SK-N-SH (cell line): ENCODE measurements at regions not wholly inside any gene's neighbourhood (a gene's known extent, or its start where the extent isn't known, plus 50 kb on each side); places are given as distances from the start of the nearest gene placed in this dataset.

Experiments
- CTCF ChIA-PET: fragments of 300-600, 350-600 bp; formaldehyde crosslinking; extraction: SDS; loops from one replicate; lab custom pipeline; 2021; lab: Yijun Ruan, JAX
- POLR2A ChIA-PET: fragments of 350-600 bp; sonication (Branson Sonifier 250); formaldehyde crosslinking; extraction: SDS; loops from one replicate; lab custom pipeline; 2020; ENCODE audit warnings: antibody characterized with exemption, inconsistent platforms; lab: Yijun Ruan, JAX
- DNase-seq: peaks from one replicate; pipeline ENCODE4 v3.0.0; 2012
- H2AFZ ChIP-seq: fragments of 200-600 bp; sonication (generic); 2 replicates; pipeline ENCODE4 v1.8.1; 2016; ENCODE audit warnings: antibody characterized with exemption, mild to moderate bottlenecking, low read depth
- H3F3A ChIP-seq: fragments of 200-600 bp; sonication (generic); replicated peaks from 2 replicates; pipeline ENCODE3; 2016; ENCODE audit warnings: antibody characterized with exemption, mild to moderate bottlenecking; ENCODE audit not compliant: insufficient read depth
- H3K27ac ChIP-seq, 2 experiments: fragments of 200-500 bp in 1 of 2; fragments of 200-600 bp in 1 of 2; sonication (Bioruptor generic) in 1 of 2; sonication (generic), shearing (Covaris generic) in 1 of 2; 2 replicates each; pipeline versions ENCODE4 v1.5.1 to v1.6.1; 2014 to 2016; ENCODE audit warnings: low read depth in 2 of 2, inconsistent platforms in 1 of 2, low read length in 1 of 2, mild to moderate bottlenecking in 1 of 2, mixed read lengths in 1 of 2
- H3K27me3 ChIP-seq: fragments of 200-600 bp; sonication (generic), shearing (Covaris generic); 2 replicates; pipeline ENCODE4 v1.6.1; 2016; ENCODE audit warnings: mixed run types; ENCODE audit not compliant: insufficient read depth
- H3K36me3 ChIP-seq, 2 experiments: fragments of 200-500 bp in 1 of 2; fragments of 200-600 bp in 1 of 2; sonication (Bioruptor generic) in 1 of 2; sonication (generic) in 1 of 2; replicated peaks in 1 of 2; 2 replicates each; pipeline versions ENCODE3 to v1.5.1; 2014 to 2016; ENCODE audit warnings: low read length in 1 of 2, mild to moderate bottlenecking in 1 of 2; ENCODE audit not compliant: insufficient read depth in 2 of 2, control insufficient read depth in 1 of 2
- H3K4me1 ChIP-seq, 2 experiments: fragments of 200-500 bp in 1 of 2; fragments of 200-600 bp in 1 of 2; sonication (Bioruptor generic) in 1 of 2; sonication (generic), shearing (Covaris generic) in 1 of 2; 2 replicates each; pipeline versions ENCODE4 v1.5.1 to v1.6.1; 2014 to 2016; ENCODE audit warnings: low read depth in 1 of 2, low read length in 1 of 2, mixed run types in 1 of 2; ENCODE audit not compliant: insufficient read depth in 2 of 2, control insufficient read depth in 1 of 2
- H3K4me2 ChIP-seq: fragments of 200-600 bp; sonication (generic), shearing (Covaris generic); 2 replicates; pipeline ENCODE4 v1.6.1; 2017; ENCODE audit warnings: mixed run types
- H3K4me3 ChIP-seq, 2 experiments: fragments of 200-500 bp in 1 of 2; fragments of 200-600 bp in 1 of 2; sonication (Bioruptor generic) in 1 of 2; sonication (generic), shearing (Covaris generic) in 1 of 2; 2 replicates each; pipeline versions ENCODE4 v1.5.1 to v1.8.1; 2014 to 2016; ENCODE audit warnings: low read depth in 2 of 2, inconsistent platforms in 1 of 2, low read length in 1 of 2, mild to moderate bottlenecking in 1 of 2, mixed read lengths in 1 of 2, moderate library complexity in 1 of 2
- H3K79me2 ChIP-seq: fragments of 200-600 bp; sonication (generic); 2 replicates; pipeline ENCODE4 v1.8.1; 2017; ENCODE audit warnings: mild to moderate bottlenecking; ENCODE audit not compliant: insufficient read depth
- H3K9ac ChIP-seq: fragments of 200-600 bp; sonication (generic); 2 replicates; pipeline ENCODE4 v1.6.1; 2017; ENCODE audit warnings: mixed run types
- H3K9me2 ChIP-seq: fragments of 200-600 bp; sonication (generic); 2 replicates; pipeline ENCODE4 v1.6.1; 2017; ENCODE audit warnings: mixed run types
- H3K9me3 ChIP-seq: fragments of 200-600 bp; sonication (generic); 2 replicates; pipeline ENCODE4 v1.6.1; 2017; ENCODE audit warnings: mixed run types, mild to moderate bottlenecking, moderate library complexity
- H4K20me1 ChIP-seq: fragments of 200-600 bp; sonication (generic); 2 replicates; pipeline ENCODE4 v1.6.1; 2017; ENCODE audit warnings: mild to moderate bottlenecking, mixed run types; ENCODE audit not compliant: insufficient read depth
- ELF1 ChIP-seq: IDR thresholded peaks from 2 replicates; pipeline ENCODE4 v1.4.0; 2012
- EZH2phosphoT487 ChIP-seq: fragments of 200-600 bp; sonication (generic); IDR thresholded peaks from 2 replicates; pipeline ENCODE4 v1.6.1; 2017; ENCODE audit warnings: low read depth, mixed run types, mild to moderate bottlenecking, antibody characterized with exemption, moderate library complexity, borderline replicate concordance
- FOXJ3 ChIP-seq: sonication (generic); formaldehyde crosslinking; IDR thresholded peaks from 2 replicates; pipeline ENCODE4 v1.5.1; 2020; ENCODE audit warnings: mild to moderate bottlenecking, missing genetic modification reagents
- FOXM1 ChIP-seq: IDR thresholded peaks from 2 replicates; pipeline ENCODE4 v1.4.0; 2012; ENCODE audit warnings: low read depth, mild to moderate bottlenecking
- GABPA ChIP-seq: IDR thresholded peaks from 2 replicates; pipeline ENCODE4 v1.4.0; 2012; ENCODE audit warnings: low read depth, mild to moderate bottlenecking
- MEF2A ChIP-seq: IDR thresholded peaks from 2 replicates; pipeline ENCODE4 v1.4.0; 2012; ENCODE audit warnings: low read depth, borderline replicate concordance
- MXI1 ChIP-seq: IDR thresholded peaks from 2 replicates; pipeline ENCODE4 v1.6.1; 2012; ENCODE audit warnings: mild to moderate bottlenecking, low read depth, low read length, improper control_type of control experiment
- NFIC ChIP-seq: IDR thresholded peaks from 2 replicates; pipeline ENCODE4 v1.4.0; 2012; ENCODE audit warnings: borderline replicate concordance
- RAD21 ChIP-seq: IDR thresholded peaks from 2 replicates; pipeline ENCODE4 v1.6.1; 2012; ENCODE audit warnings: mild to moderate bottlenecking, low read length
- RCOR1 ChIP-seq: fragments of 150-350 bp; IDR thresholded peaks from 2 replicates; pipeline ENCODE4 v1.6.1; 2017; ENCODE audit warnings: antibody characterized with exemption, low read length
- RFX5 ChIP-seq: IDR thresholded peaks from 2 replicates; pipeline ENCODE4 v1.6.1; 2012; ENCODE audit warnings: mild to moderate bottlenecking, improper control_type of control experiment, low read length
- RXRA ChIP-seq: IDR thresholded peaks from 2 replicates; pipeline ENCODE4 v1.4.0; 2012; ENCODE audit warnings: low read depth, mild to moderate bottlenecking, borderline replicate concordance
- TAF1 ChIP-seq: IDR thresholded peaks from 2 replicates; pipeline ENCODE4 v1.6.1; 2012; ENCODE audit warnings: low read depth, mild to moderate bottlenecking, low read length, moderate library complexity, borderline replicate concordance
- TCF12 ChIP-seq: IDR thresholded peaks from 2 replicates; pipeline ENCODE4 v1.4.0; 2012
- YY1 ChIP-seq: IDR thresholded peaks from 2 replicates; pipeline ENCODE4 v1.4.0; 2012; ENCODE audit warnings: low read depth, mild to moderate bottlenecking
- WGBS: methylation state at CpG from one replicate; pipeline ENCODE4 v1.1.6; 2017; ENCODE audit warnings: low lambda C conversion rate; 5-methylcytosine and 5-hydroxymethylcytosine counted together
- TF ChIP-seq, protein P1 (sequence below): IDR thresholded peaks from 2 replicates; pipeline ENCODE4 v1.4.0; 2012; ENCODE audit warnings: low read depth, borderline replicate concordance
- TF ChIP-seq, protein P2 (sequence below): IDR thresholded peaks from 2 replicates; pipeline ENCODE4 v1.4.0; 2012; ENCODE audit warnings: low read depth
- TF ChIP-seq, protein P3 (sequence below): IDR thresholded peaks from 2 replicates; pipeline ENCODE4 v1.4.0; 2012; ENCODE audit warnings: low read depth, borderline replicate concordance
- TF ChIP-seq, protein P4 (sequence below): fragments of 150-350 bp; IDR thresholded peaks from 2 replicates; pipeline ENCODE4 v1.6.1; 2017; ENCODE audit warnings: antibody characterized with exemption, low read length, low read depth, borderline replicate concordance
- TF ChIP-seq, protein P5 (sequence below): fragments of 200-600 bp; sonication (generic); IDR thresholded peaks from 2 replicates; pipeline ENCODE4 v1.6.1; 2017; ENCODE audit warnings: antibody characterized with exemption, mild to moderate bottlenecking, moderate library complexity
- TF ChIP-seq, protein P6 (sequence below): IDR thresholded peaks from 2 replicates; pipeline ENCODE4; 2012

DNA sequence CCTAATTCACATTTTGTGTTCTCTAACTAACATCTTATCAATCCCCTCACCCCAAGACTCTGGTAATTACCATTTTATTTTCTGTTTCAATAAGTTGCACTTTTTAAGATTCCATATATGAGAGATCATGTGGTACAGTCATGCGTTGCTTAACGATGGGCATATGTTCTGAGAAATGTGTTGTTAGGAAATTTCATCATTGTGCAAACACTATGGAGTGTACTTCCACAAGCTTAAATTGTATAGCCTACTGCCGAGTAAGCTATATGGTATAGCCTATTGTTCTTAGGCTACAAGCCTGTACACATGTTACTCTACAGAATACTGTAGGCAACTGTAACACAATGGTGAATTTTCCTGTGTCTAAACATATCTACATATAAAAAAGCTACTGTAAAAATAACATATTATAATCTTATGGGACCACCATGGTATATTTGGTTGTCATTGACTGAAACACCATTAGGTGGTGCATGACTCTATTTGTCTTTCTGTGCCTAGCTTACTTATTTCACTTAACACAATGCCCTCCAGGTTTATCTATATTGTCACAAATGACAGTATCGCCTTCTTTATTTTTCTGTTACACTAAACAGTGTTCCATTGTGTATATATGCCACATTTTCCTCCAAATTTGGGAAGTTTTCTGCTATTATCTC lies 473.4 kb upstream of the LMO3 start:
- no peaks in the 10 kb centered on the region for H4K20me1 ChIP-seq
- TF ChIP-seq FOXM1: no peak
- no peak for TF ChIP-seq RAD21
- TF ChIP-seq, protein P1, sequence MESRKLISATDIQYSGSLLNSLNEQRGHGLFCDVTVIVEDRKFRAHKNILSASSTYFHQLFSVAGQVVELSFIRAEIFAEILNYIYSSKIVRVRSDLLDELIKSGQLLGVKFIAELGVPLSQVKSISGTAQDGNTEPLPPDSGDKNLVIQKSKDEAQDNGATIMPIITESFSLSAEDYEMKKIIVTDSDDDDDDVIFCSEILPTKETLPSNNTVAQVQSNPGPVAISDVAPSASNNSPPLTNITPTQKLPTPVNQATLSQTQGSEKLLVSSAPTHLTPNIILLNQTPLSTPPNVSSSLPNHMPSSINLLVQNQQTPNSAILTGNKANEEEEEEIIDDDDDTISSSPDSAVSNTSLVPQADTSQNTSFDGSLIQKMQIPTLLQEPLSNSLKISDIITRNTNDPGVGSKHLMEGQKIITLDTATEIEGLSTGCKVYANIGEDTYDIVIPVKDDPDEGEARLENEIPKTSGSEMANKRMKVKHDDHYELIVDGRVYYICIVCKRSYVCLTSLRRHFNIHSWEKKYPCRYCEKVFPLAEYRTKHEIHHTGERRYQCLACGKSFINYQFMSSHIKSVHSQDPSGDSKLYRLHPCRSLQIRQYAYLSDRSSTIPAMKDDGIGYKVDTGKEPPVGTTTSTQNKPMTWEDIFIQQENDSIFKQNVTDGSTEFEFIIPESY: no peak
- no peak for TF ChIP-seq GABPA
- no peak for TF ChIP-seq RFX5
- TF ChIP-seq ELF1: no peak
- TF ChIP-seq, protein P2, sequence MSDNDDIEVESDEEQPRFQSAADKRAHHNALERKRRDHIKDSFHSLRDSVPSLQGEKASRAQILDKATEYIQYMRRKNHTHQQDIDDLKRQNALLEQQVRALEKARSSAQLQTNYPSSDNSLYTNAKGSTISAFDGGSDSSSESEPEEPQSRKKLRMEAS: no peak
- TF ChIP-seq MXI1: no peak
- no peak for TF ChIP-seq EZH2phosphoT487
- TF ChIP-seq MEF2A: no peak
- TF ChIP-seq, protein P3, sequence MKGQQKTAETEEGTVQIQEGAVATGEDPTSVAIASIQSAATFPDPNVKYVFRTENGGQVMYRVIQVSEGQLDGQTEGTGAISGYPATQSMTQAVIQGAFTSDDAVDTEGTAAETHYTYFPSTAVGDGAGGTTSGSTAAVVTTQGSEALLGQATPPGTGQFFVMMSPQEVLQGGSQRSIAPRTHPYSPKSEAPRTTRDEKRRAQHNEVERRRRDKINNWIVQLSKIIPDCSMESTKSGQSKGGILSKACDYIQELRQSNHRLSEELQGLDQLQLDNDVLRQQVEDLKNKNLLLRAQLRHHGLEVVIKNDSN: no peak
- TF ChIP-seq RCOR1: no peak
- no peak for TF ChIP-seq NFIC
- TF ChIP-seq, all 33 proteins: peak for 0
- no peak overlapping the region for H3K27ac ChIP-seq
- CTCF ChIA-PET: interaction anchor here (0.9 kb wide), 1 partner anchor 68 kb away, joined by 3 read pairs; no protein-coding TSS in a partner anchor
- no peaks in the 10 kb centered on the region for H3K9me2 ChIP-seq
- POLR2A ChIA-PET: no interaction called here
- no peak overlapping the region for H3K9ac ChIP-seq
- no peak overlapping the region for H3K4me3 ChIP-seq
- no peaks in the 10 kb centered on the region for H3K4me1 ChIP-seq
- peaks cover 5% of the 10 kb centered on the region; the same call in 1 of the 2 replicates for H3K9me3 ChIP-seq
- WGBS: 64% methylated on average over 4 of the region's 4 CpGs
- H3K36me3 ChIP-seq: no peaks in the 10 kb centered on the region
- no peak overlapping the region for H2AFZ ChIP-seq
- no peak overlapping the region for H3K4me2 ChIP-seq
- H3K79me2 ChIP-seq: no peaks in the 10 kb centered on the region
- no peaks in the 10 kb centered on the region for H3K27me3 ChIP-seq
- no peak for DNase-seq
- no peaks in the 10 kb centered on the region for H3F3A ChIP-seq

DNA sequence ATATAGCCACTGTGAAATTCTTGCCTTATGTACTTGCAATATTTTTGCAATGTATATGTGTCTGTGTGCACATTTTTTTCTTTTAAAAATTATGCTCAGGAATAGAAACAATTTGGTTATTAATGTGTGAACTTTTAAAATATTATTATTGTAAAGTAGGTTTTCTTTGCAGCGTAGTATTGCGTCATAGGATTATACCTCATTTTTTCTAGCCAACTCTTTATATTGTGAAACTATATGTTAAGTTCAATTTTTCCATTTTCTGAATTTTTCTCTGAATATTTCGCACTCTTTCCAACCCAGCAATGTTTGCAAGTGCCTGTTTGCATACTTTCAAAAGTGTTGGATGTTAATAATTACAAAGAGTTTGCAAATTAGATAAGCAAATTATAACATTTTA lies 471.6 kb upstream of the LMO3 start:
- 47% methylated on average over 3 of the region's 3 CpGs for WGBS
- H3K4me2 ChIP-seq: no peak overlapping the region
- ChIA-PET CTCF (no interaction called here), POLR2A (no interaction called here)
- no peak overlapping the region for H3K4me3 ChIP-seq
- no peaks in the 10 kb centered on the region for H4K20me1 ChIP-seq
- H3K27ac ChIP-seq: no peak overlapping the region
- H3K36me3 ChIP-seq: no peaks in the 10 kb centered on the region
- H3K9me2 ChIP-seq: no peaks in the 10 kb centered on the region
- DNase-seq: no peak
- H3K79me2 ChIP-seq: no peaks in the 10 kb centered on the region
- no peaks in the 10 kb centered on the region for H3K4me1 ChIP-seq
- H3K27me3 ChIP-seq: no peaks in the 10 kb centered on the region
- H2AFZ ChIP-seq: no peak overlapping the region
- H3F3A ChIP-seq: no peaks in the 10 kb centered on the region
- TF ChIP-seq EZH2phosphoT487: no peak
- TF ChIP-seq, protein P4, sequence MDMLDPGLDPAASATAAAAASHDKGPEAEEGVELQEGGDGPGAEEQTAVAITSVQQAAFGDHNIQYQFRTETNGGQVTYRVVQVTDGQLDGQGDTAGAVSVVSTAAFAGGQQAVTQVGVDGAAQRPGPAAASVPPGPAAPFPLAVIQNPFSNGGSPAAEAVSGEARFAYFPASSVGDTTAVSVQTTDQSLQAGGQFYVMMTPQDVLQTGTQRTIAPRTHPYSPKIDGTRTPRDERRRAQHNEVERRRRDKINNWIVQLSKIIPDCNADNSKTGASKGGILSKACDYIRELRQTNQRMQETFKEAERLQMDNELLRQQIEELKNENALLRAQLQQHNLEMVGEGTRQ: no peak
- TF ChIP-seq MEF2A: no peak
- TF ChIP-seq, protein P5, sequence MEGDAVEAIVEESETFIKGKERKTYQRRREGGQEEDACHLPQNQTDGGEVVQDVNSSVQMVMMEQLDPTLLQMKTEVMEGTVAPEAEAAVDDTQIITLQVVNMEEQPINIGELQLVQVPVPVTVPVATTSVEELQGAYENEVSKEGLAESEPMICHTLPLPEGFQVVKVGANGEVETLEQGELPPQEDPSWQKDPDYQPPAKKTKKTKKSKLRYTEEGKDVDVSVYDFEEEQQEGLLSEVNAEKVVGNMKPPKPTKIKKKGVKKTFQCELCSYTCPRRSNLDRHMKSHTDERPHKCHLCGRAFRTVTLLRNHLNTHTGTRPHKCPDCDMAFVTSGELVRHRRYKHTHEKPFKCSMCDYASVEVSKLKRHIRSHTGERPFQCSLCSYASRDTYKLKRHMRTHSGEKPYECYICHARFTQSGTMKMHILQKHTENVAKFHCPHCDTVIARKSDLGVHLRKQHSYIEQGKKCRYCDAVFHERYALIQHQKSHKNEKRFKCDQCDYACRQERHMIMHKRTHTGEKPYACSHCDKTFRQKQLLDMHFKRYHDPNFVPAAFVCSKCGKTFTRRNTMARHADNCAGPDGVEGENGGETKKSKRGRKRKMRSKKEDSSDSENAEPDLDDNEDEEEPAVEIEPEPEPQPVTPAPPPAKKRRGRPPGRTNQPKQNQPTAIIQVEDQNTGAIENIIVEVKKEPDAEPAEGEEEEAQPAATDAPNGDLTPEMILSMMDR: no peak
- TF ChIP-seq, protein P6, sequence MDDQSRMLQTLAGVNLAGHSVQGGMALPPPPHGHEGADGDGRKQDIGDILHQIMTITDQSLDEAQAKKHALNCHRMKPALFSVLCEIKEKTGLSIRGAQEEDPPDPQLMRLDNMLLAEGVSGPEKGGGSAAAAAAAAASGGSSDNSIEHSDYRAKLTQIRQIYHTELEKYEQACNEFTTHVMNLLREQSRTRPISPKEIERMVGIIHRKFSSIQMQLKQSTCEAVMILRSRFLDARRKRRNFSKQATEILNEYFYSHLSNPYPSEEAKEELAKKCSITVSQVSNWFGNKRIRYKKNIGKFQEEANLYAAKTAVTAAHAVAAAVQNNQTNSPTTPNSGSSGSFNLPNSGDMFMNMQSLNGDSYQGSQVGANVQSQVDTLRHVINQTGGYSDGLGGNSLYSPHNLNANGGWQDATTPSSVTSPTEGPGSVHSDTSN: no peak
- no peak for TF ChIP-seq RAD21
- no peak for TF ChIP-seq TCF12
- TF ChIP-seq FOXJ3: no peak
- no peak for TF ChIP-seq ELF1
- TF ChIP-seq YY1: no peak
- TF ChIP-seq TAF1: no peak
- TF ChIP-seq GABPA: no peak
- no peak for TF ChIP-seq RXRA
- peaks cover 5% of the 10 kb centered on the region; the same call in 1 of the 2 replicates for H3K9me3 ChIP-seq
- H3K9ac ChIP-seq: no peak overlapping the region
